Esophagus muscularis mucosa (tissue), 4 donors: ENCODE measurements at regions not wholly inside any gene's neighbourhood (a gene's known extent, or its start where the extent isn't known, plus 50 kb on each side); places are given as distances from the start of the nearest gene placed in this dataset.

ENCODE experiments used
- DNase-seq: peaks from one replicate; pipeline ENCODE4 v3.0.0-alpha.2; 2017; ENCODE audit errors: extremely low spot score
- H3K27ac ChIP-seq, 4 donors: fragments of 200-600 bp; sonication (generic); replicated peaks in 1 of 4; 1 replicate in 3 of 4; 2 replicates in 1 of 4; pipeline ENCODE4 v1.5.1; 2016 to 2019; ENCODE audit warnings: mild to moderate bottlenecking in 1 of 4
- H3K27me3 ChIP-seq, 4 donors: fragments of 200-600 bp; sonication (generic); one replicate each; pipeline versions ENCODE4 v1.5.1 to v1.6.0; 2016 to 2019
- H3K36me3 ChIP-seq, 4 donors: fragments of 200-600 bp; sonication (generic); one replicate each; pipeline ENCODE4 v1.5.1; 2016 to 2019
- H3K4me1 ChIP-seq, 4 donors: fragments of 200-600 bp; sonication (generic); one replicate each; pipeline ENCODE4 v1.5.1; 2016 to 2019
- H3K4me3 ChIP-seq, 4 donors: fragments of 200-600 bp; sonication (generic); 1 replicate in 2 of 4; 2 replicates in 2 of 4; pipeline ENCODE4 v1.5.1; 2016 to 2019; ENCODE audit warnings: mild to moderate bottlenecking in 4 of 4, moderate library complexity in 1 of 4
- H3K9me3 ChIP-seq, 4 donors: fragments of 200-600 bp; sonication (generic); 1 replicate in 3 of 4; 2 replicates in 1 of 4; pipeline ENCODE4 v1.5.1; 2016 to 2019
- CTCF ChIP-seq, 3 experiments: fragments of 200-600 bp in 2 of 3; fragments of 450-650 bp in 1 of 3; sonication (generic) in 2 of 3; IDR thresholded peaks; one replicate each; pipeline ENCODE4 v1.5.1; 2017 to 2019; ENCODE audit warnings: antibody characterized with exemption in 3 of 3, mild to moderate bottlenecking in 2 of 3, moderate library complexity in 1 of 3
- EP300 ChIP-seq: sonication (generic); formaldehyde crosslinking; IDR thresholded peaks from one replicate; pipeline ENCODE4 v1.6.1; 2017; ENCODE audit warnings: antibody characterized with exemption
- POLR2A ChIP-seq: fragments of 450-650 bp; IDR thresholded peaks from one replicate; pipeline ENCODE4 v1.6.1; 2017; ENCODE audit warnings: antibody characterized with exemption, moderate library complexity, mild to moderate bottlenecking, low read depth
- POLR2AphosphoS5 ChIP-seq, 2 donors: sonication (generic); formaldehyde crosslinking; IDR thresholded peaks; one replicate each; pipeline ENCODE4 v1.6.1; 2017; ENCODE audit warnings: antibody characterized with exemption in 2 of 2
- WGBS: methylation state at CpG from one replicate; pipeline ENCODE4 v1.1.5; 2018; 5-methylcytosine and 5-hydroxymethylcytosine counted together
- intact Hi-C: fragments of 100-400 bp; cut with DNase I; formaldehyde crosslinking; loops from one replicate; pipeline ENCODE4 v1.15.1; 2023

- Histone ChIP-seq H3K9me3 (no peaks in the 10 kb centered on the region), H3K4me3 (no peak overlapping the region), H3K27ac (no peak overlapping the region), H3K36me3 (no peaks in the 10 kb centered on the region), H3K4me1 (no peaks in the 10 kb centered on the region), H3K27me3 (no peaks in the 10 kb centered on the region)
- intact Hi-C loops, result no loop called here
- no peak for DNase-seq
- 70% methylated on average over 6 of the region's 6 CpGs for WGBS
- no peak for TF ChIP-seq POLR2A
- TF ChIP-seq POLR2AphosphoS5 (IDR thresholded peaks at IDR 0.05), result no peak
- TF ChIP-seq CTCF (IDR thresholded peaks at IDR 0.05), result no peak
- TF ChIP-seq EP300, result no peak
These were observed 602.8 kb downstream of the RPS29 start for GRCh38 chr14:48983351-48983888.

- H3K27ac ChIP-seq, result no peak overlapping the region
- no peaks in the 10 kb centered on the region for H3K4me1 ChIP-seq
- WGBS, result 58% methylated on average over 1 of the region's 1 CpG
- H3K4me3 ChIP-seq, result no peak overlapping the region
- H3K36me3 ChIP-seq, result no peaks in the 10 kb centered on the region
- intact Hi-C loops, result no loop called here
- no peaks in the 10 kb centered on the region for H3K27me3 ChIP-seq
- no peaks in the 10 kb centered on the region for H3K9me3 ChIP-seq
- no peak for DNase-seq
- TF ChIP-seq POLR2A, result no peak
- no peak for TF ChIP-seq CTCF (IDR thresholded peaks at IDR 0.05)
- no peak for TF ChIP-seq POLR2AphosphoS5 (IDR thresholded peaks at IDR 0.05)
- TF ChIP-seq EP300, result no peak
These were observed 611.2 kb downstream of the RPS29 start for GRCh38 chr14:48974994-48975393.

GRCh38 chr14:48973151-48973550, 613.0 kb downstream of the RPS29 start:
- no peak for TF ChIP-seq CTCF (IDR thresholded peaks at IDR 0.05)
- no peak for TF ChIP-seq POLR2A
- TF ChIP-seq POLR2AphosphoS5 (IDR thresholded peaks at IDR 0.05), result no peak
- TF ChIP-seq EP300, result no peak
- intact Hi-C loops, result no loop called here
- Histone ChIP-seq H3K4me1 (no peaks in the 10 kb centered on the region), H3K9me3 (no peaks in the 10 kb centered on the region), H3K27me3 (no peaks in the 10 kb centered on the region), H3K27ac (no peak overlapping the region), H3K4me3 (no peak overlapping the region), H3K36me3 (no peaks in the 10 kb centered on the region)
- DNase-seq, result no peak

GRCh38 chr14:48970943-48971342, 615.2 kb downstream of the RPS29 start:
- intact Hi-C loops, result no loop called here
- no peak for TF ChIP-seq POLR2A
- TF ChIP-seq EP300, result no peak
- TF ChIP-seq POLR2AphosphoS5 (IDR thresholded peaks at IDR 0.05), result no peak
- no peak for TF ChIP-seq CTCF (IDR thresholded peaks at IDR 0.05)
- no peak for DNase-seq
- no peaks in the 10 kb centered on the region for H3K36me3 ChIP-seq
- H3K4me1 ChIP-seq, result no peaks in the 10 kb centered on the region
- no peak overlapping the region for H3K27ac ChIP-seq
- H3K4me3 ChIP-seq, result no peak overlapping the region
- H3K9me3 ChIP-seq, result no peaks in the 10 kb centered on the region
- no peaks in the 10 kb centered on the region for H3K27me3 ChIP-seq

- TF ChIP-seq EP300 (no peak), POLR2A (no peak), POLR2AphosphoS5 (IDR thresholded peaks at IDR 0.05) (no peak), CTCF (IDR thresholded peaks at IDR 0.05) (no peak)
- 48% methylated on average over 3 of the region's 3 CpGs for WGBS
- no peaks in the 10 kb centered on the region for H3K36me3 ChIP-seq
These were observed 618.8 kb downstream of the RPS29 start for GRCh38 chr14:48967419-48967818.

More at GRCh38 chr14:48967419-48967818, 618.8 kb downstream of the RPS29 start:
- Histone ChIP-seq H3K9me3 (no peaks in the 10 kb centered on the region), H3K4me3 (no peak overlapping the region), H3K4me1 (no peaks in the 10 kb centered on the region), H3K27ac (no peak overlapping the region), H3K27me3 (no peaks in the 10 kb centered on the region)
- intact Hi-C loops, result no loop called here
- no peak for DNase-seq
